Urothelium cell line (cell line): ENCODE measurements at regions not wholly inside any gene's neighbourhood (a gene's known extent, or its start where the extent isn't known, plus 50 kb on each side); places are given as distances from the start of the nearest gene placed in this dataset.
"Not testable (repeated sequence)": the region's sequence is repeated elsewhere in the genome, so short reads cannot be mapped to it uniquely, and the experiment has no call there.

Experiments
- DNase-seq: peaks from one replicate; pipeline ENCODE4 v3.0.0; 2011; ENCODE audit warnings: low spot score, mixed read lengths
- FAIRE-seq: peaks from 2 replicates; lab custom pipeline; 2011; peaks lifted over from hg19 to GRCh38; lab: Jason Lieb, UNC

DNA sequence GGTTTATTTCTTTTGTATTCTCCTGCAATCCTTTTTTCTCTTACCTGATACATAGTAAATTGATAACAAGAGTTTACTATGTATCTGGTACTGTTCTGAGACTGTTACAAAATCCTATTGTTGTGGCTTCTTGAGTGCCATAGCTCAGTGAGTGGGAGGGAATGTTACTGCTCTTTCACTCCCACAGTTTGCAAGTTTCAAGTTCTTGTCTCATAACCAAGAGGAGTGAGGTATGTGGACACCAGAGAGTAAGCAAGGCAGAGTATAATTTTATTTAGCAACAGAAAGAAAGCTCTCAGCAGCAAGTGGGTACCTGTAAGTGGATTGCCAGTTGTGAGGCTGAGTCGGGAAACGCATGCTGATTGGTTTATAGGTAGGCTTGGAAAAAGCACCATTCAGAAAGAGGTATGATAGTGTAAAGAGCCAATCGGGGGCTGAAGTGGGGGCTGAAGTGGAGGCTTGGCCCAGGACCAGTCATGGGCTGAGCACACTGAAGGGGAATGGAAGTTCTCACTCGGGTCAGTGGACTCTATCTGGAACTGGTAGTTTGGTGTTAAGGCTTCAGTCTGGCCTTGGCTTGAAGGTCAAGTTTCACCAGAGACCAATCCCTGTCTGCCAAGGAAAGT, 850.8 kb downstream of the TMTC2 start:
- DNase-seq (no peak), FAIRE-seq (no peak)

DNA sequence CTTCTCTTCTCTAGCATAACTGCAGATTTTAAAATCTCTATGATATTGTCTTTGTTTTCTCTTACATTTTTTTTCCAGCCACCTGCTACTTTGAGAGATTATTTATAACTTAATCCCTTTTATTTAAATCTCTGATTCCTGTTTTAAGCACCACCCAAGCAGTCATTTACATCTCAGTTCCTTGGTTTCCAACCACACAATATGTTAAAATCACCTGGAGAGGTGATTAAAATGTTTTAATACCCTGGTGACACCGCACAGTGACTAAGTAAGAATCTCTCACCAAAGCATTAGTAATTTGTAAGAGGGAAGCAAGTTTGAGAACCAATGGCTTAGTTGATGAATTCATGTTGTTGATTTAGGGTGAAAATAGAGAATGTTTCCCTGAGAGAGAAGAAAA, 849.8 kb downstream of the TMTC2 start:
- DNase-seq = no peak
- no peak for FAIRE-seq

- no peak for FAIRE-seq
- no peak for DNase-seq
Measured at GRCh38 chr12:83528571-83528970, 841.9 kb downstream of the TMTC2 start.

DNA sequence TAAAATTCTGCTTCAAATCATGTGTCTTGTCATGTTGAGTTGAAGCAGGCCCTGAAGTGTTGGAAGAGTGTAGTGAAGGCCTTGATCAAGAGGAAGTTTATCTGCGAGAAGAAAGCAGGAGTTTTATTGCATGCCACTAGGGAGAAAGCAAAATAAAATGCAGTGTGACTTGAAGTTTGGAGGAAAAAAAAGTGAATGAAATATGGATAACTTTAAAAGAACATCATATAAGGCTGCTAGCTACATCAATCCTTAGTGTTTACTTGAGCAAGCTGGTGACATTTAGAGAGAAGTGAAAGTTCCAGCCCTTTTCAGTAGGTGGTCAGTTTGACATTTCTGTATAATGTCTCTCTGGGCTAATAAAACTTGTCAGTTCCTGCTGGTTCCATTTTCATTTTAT, 841.1 kb downstream of the TMTC2 start:
- DNase-seq (no peak), FAIRE-seq (no peak)

DNA sequence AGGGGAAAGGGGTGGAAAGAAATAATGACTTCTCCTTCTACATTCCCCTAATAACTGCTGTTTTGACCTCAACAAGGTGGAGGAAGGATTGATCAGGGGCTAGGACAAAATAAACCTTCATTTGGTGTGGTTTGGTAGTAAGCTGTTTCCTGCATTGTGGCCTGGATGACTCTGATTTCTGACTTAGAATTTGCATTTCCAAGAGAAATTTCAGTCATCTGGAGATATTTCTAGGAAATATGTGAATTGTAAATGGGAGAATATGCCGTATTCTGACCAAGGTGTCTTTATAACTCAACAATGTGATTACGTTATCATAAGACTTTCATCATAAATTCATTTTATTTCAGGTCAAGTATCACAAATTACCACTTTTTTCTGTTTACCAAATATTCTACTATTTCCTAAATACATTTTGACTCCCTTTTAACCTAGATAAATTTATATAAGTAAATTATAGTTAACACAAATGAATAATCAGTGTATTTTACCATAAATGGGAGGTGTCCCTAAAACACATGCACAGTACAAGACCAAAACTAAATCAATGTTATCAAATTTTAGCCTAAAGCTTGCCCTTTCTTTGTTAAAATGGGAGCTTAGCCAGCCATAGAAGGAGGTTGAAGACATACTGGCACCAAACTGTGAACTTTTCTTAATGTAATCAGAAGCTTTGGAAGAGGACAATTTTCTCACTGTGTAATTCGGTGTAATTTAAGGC, 828.8 kb downstream of the TMTC2 start:
- FAIRE-seq = no peak
- DNase-seq = no peak

- DNase-seq (peak; percentile 13), FAIRE-seq (no peak)
Measured at GRCh38 chr12:83514372-83514771, 827.7 kb downstream of the TMTC2 start.

GRCh38 chr12:83506841-83507240, 820.1 kb downstream of the TMTC2 start:
- no peak for FAIRE-seq

DNA sequence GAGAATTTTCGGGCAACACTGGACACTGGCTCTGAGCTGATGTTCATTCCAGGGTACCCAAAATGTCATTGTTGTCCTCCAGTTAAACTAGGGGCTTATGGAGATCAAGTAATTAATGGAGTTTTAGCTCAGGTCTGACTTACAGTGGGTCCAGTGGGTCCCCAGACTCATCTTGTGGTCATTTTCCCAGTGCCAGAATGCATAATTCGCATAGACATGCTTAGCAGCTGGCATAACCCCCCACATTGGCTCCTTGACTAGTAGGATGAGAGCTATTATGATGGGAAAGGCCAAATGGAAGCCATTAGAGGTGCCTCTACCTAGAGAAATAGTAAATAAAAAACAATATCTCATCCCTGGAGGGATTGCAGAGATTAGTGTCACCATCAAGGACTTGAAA, 818.9 kb downstream of the TMTC2 start:
- FAIRE-seq = no peak

More at GRCh38 chr12:83506841-83507240, 820.1 kb downstream of the TMTC2 start:
- no peak for DNase-seq

DNA sequence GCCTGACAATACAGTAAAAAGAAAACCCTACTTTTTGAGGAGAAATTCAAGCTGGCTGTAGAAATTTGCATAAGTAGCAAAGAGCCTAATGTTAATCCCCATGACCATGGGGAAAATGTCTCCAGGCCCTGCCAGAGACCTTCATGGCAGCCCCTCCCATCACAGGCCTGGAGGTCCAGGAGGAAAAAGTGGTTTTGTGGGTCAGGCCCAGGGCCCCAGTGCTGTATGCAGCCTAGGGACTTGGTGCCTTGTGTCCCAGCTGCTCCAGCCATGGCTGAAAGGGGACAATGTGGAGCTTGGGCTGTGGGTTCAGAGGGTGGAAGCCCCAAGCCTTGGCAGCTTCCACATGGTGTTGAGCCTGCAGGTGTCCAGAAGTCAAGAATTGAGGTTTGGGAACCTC, 813.2 kb downstream of the TMTC2 start:
- not testable (repeated sequence) for FAIRE-seq

More for the DNA sequence above, 818.9 kb downstream of the TMTC2 start:
- DNase-seq = no peak

DNA sequence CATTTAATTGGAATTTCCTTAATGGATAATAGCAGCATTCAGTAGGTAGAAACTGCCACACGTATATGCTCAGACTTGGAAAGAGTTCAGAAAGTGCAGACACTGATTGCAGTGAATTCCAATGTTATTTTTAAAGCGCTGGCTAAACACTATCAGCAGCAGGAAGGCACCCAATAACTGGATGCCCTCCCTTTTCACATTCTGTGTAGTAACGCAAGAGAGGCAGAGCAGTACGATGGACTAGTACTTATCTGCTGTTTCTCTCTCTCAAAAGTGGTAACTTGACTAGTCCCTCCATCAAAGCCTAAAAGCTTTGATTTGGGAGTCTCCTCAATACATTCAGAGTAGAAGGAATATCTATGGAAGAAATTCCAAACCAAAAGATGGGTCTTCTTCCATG, 791.0 kb downstream of the TMTC2 start:
- no peak for DNase-seq
- no peak for FAIRE-seq

More for the DNA sequence above, 813.2 kb downstream of the TMTC2 start:
- not testable (repeated sequence) for DNase-seq

DNA sequence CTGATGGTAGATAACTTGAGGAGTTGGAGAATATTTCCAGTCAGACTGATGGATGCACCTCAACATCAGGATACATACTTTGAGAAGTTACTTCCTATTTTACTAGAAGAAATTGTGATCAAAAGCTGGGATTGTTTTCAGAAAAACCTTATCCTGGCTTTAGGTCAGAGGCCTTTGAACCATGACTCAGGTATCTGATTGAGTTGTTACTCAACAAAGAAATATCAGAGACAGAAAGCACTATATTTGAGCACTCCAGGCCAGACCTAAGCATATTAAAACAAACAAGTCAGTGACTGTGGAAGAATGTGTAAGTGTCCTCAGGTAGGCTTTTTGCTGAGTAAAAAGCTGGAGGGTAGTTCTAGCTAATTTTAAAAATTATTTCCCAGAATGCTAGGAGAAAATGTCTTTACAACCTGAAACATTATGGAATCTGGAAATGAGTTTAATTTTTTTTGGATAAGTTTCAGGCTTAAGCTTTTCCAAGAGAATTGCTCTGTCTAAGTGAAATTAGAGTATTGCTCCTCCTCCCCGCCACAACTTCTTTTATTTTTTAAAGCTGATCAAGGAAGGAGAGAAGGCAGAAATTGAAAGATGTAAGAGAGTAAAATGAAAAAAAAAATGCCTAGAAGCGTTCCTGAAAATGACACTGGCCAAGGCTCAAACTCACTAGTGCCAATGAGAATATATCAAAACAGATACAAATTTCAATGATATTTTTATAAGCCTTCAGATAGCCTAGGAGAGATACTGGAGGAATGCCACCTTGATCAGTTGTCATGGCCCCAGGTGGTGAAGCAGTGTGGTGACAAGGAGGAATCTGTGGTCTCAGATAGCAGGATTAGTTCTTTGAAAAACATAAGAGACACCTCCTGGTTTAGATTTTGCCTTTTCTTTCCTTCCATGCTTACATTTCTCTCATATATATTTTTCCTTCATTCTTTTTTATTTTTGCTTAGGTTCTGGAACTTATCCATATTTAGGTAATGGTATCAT, 790.3 kb downstream of the TMTC2 start:
- no peak for DNase-seq
- FAIRE-seq = no peak

- DNase-seq = no peak
- no peak for FAIRE-seq
Measured at GRCh38 chr12:83476006-83476405, 789.3 kb downstream of the TMTC2 start.

DNA sequence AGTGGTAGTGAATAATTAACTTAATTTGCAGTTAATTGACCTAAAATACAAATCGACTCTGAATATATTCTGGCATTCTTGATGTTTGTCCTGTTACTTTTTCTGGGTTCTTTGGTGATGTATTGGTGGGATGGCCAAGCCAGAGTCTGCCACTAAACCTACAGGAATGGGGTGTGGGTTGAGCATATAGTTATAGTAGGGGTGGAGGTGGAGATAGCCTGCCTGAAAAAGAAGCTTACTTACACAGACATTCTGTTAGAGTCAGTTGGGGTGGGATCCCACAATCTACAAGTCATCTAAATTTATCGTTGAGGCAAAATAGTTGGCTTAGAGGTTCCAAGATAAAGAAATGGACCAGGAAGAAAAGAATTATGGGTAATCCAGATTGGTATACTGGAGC, 787.7 kb downstream of the TMTC2 start:
- FAIRE-seq = no peak
- DNase-seq = no peak

DNA sequence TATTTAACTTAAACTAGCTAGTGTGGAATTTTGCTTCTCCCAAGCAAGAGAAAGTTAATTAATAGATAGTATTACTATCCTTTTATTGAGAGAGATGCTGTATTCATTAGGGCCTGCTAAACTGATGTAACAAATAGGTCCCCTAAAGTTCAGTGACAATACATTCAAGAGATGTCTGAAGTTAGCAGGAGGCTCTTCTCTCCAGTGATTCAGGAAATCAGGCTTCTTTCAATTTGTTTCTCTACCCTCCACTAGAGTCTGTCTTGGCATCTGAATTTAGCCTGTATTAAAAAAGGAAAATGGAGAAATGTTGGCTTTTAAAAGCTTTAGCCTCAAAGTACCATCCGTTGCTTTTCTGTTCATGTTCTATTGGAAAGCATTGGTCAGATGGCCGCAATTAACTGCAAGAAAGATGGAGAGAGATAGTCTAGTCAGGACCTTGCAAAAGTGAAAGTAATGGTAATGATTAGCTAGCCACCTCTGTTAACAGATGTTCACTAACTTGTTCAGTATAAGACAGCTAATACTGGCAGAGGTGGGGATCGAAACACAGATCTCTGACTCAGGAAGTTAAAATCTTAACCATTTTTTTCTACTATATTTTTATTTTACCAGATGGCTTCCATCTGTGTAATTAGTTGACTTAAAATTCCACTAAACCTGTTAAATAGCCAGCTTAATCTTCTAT, 786.8 kb downstream of the TMTC2 start:
- FAIRE-seq (no peak), DNase-seq (no peak)

DNA sequence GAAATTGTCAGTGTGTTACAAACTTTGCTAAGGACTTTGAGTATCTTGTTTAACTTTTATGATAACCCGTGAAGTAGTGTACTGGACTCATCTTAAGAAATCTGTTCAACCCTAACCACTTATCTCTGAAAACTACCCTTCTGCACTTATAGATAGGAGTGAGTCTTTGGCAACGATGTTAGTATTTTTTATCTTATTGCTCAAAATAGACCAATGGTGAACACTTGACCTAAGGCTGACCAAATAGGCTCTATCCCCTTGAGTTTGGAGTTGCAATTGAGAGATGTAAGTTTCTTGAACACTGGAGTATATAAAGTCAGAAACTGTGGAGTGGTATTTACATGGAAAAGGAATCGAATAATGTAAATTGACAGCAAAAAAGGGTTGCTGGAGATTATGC, 786.1 kb downstream of the TMTC2 start:
- DNase-seq = no peak
- no peak for FAIRE-seq

- FAIRE-seq (no peak), DNase-seq (no peak)
Measured at GRCh38 chr12:83472350-83472749, 785.6 kb downstream of the TMTC2 start.

- FAIRE-seq = no peak
- DNase-seq = no peak
Measured at GRCh38 chr12:83471341-83471740, 784.6 kb downstream of the TMTC2 start.

GRCh38 chr12:83470749-83471148, 784.0 kb downstream of the TMTC2 start:
- FAIRE-seq = no peak
- no peak for DNase-seq

DNA sequence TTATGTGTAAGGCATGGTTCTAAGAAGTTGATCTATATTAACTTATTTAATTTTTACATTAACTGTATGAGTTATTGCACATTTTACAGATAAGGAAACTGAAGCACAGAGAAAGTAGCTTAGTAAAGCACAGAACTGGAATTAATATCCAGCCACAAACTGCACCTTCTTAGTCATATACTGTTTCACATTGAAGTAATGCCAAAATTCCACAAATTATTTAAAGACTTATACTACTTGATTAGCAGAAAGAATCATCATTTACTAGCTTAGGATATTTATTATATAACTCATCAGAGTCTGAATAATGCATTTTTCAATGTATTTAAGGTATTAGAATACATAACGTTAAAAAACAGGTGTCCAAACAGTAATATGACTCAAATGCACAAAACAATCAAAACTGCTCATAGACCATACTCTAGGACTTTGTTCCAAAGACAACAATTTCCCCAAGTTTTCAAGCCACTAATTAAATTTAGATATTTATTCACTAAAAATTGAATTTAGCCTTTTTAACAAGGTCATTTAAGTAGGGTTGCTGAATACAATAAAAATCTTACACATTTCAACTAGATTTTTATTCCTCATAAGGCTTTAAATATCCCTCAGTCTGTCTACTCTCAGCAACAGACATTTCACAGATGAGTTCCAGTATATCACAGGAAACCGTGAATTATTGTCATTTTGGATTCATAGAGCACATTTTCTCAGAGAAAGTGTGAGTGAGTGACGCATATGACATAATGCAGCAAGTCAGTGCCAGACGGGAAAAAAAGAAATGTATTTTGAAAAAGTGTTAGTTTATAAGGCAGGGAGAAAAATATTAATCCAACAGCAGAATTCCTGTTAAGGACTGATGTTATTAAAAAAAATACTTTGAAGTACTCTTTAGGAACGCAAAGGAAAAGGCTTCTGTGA, 782.5 kb downstream of the TMTC2 start:
- FAIRE-seq = no peak
- no peak for DNase-seq

DNA sequence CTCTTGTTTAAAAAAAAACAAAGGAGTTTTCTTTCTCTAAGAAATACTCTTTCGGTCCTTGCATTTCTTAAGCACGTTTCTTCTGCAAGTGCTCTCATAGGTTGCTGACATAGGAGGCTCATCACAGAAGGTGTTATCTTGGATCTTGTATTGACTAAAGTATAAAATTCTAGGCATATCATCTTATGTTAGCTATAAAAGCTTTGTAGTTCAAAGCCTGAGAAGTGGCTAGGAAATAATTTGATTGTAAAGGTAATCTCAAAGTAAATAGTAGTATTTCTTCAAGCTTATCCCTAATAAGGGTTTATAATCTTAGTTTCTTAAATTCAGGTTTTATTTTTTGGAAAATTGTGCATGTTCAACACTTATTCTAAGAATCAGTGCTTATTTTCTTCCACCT, 778.9 kb downstream of the TMTC2 start:
- FAIRE-seq (no peak), DNase-seq (no peak)
